Liver (tissue), 7 donors: ENCODE measurements at regions not wholly inside any gene's neighbourhood (a gene's known extent, or its start where the extent isn't known, plus 50 kb on each side); places are given as distances from the start of the nearest gene placed in this dataset.

Source experiments
- DNase-seq: peaks from one replicate; pipeline ENCODE4 v3.0.0-alpha.2; 2017; ENCODE audit warnings: low spot score
- H3K27ac ChIP-seq, 2 donors: one replicate each; pipeline ENCODE4 v1.7.0; 2013; ENCODE audit warnings: inconsistent platforms in 2 of 2, low read length in 2 of 2, control low read depth in 1 of 2, low read depth in 1 of 2, mild to moderate bottlenecking in 1 of 2
- H3K27me3 ChIP-seq, 4 donors: one replicate each; pipeline versions ENCODE4 v1.6.1 to v1.7.0; 2013; ENCODE audit warnings: low read length in 3 of 4, inconsistent platforms in 1 of 4, mild to moderate bottlenecking in 1 of 4, moderate library complexity in 1 of 4; ENCODE audit not compliant: control insufficient read depth in 4 of 4, insufficient read depth in 4 of 4
- H3K36me3 ChIP-seq, 4 donors: one replicate each; pipeline versions ENCODE4 v1.6.1 to v1.7.0; 2013; ENCODE audit warnings: low read length in 3 of 4, mild to moderate bottlenecking in 3 of 4, low read depth in 1 of 4, moderate library complexity in 1 of 4; ENCODE audit not compliant: control insufficient read depth in 4 of 4, insufficient read depth in 3 of 4
- H3K4me1 ChIP-seq, 4 donors: one replicate each; pipeline versions ENCODE4 v1.6.1 to v1.7.0; 2013; ENCODE audit warnings: low read length in 3 of 4, mild to moderate bottlenecking in 3 of 4, moderate library complexity in 1 of 4; ENCODE audit not compliant: control insufficient read depth in 4 of 4, insufficient read depth in 4 of 4
- H3K4me3 ChIP-seq, 3 donors: one replicate each; pipeline versions ENCODE4 v1.6.1 to v1.7.0; 2013; ENCODE audit warnings: low read length in 3 of 3, control low read depth in 1 of 3, low read depth in 1 of 3, mild to moderate bottlenecking in 1 of 3
- H3K9ac ChIP-seq, 2 donors: one replicate each; pipeline ENCODE4 v1.7.0; 2013; ENCODE audit warnings: low read length in 2 of 2, mild to moderate bottlenecking in 2 of 2, moderate library complexity in 2 of 2, control low read depth in 1 of 2, low read depth in 1 of 2
- H3K9me3 ChIP-seq, 4 donors: one replicate each; pipeline versions ENCODE4 v1.6.1 to v1.7.0; 2013; ENCODE audit warnings: low read length in 3 of 4; ENCODE audit not compliant: control insufficient read depth in 4 of 4
- EGR1 ChIP-seq, 2 donors: IDR thresholded peaks; 2 replicates each; pipeline ENCODE4 v1.6.1; 2016 to 2018; ENCODE audit warnings: antibody characterized with exemption in 2 of 2, low read depth in 2 of 2
- FOXA1 ChIP-seq: IDR thresholded peaks from 2 replicates; pipeline ENCODE4 v1.6.1; 2016; ENCODE audit warnings: antibody characterized with exemption
- GABPA ChIP-seq, 2 donors: IDR thresholded peaks in 1 of 2; conservative IDR thresholded peaks in 1 of 2; 2 replicates each; pipeline ENCODE4 v1.6.1; 2016; ENCODE audit warnings: antibody characterized with exemption in 2 of 2, mild to moderate bottlenecking in 1 of 2, moderate library complexity in 1 of 2
- HNF4G ChIP-seq: IDR thresholded peaks from 2 replicates; pipeline ENCODE4 v1.6.1; 2016; ENCODE audit warnings: antibody characterized with exemption
- JUND ChIP-seq, 2 donors: IDR thresholded peaks; 2 replicates each; pipeline ENCODE4 v1.6.1; 2016; ENCODE audit warnings: antibody characterized with exemption in 2 of 2
- NR2F2 ChIP-seq: IDR thresholded peaks from 2 replicates; pipeline ENCODE4 v1.6.1; 2016; ENCODE audit warnings: antibody characterized with exemption
- RAD21 ChIP-seq, 2 donors: IDR thresholded peaks; 2 replicates each; pipeline ENCODE4 v1.6.1; 2016; ENCODE audit warnings: antibody characterized with exemption in 2 of 2, mild to moderate bottlenecking in 2 of 2
- REST ChIP-seq: IDR thresholded peaks from 2 replicates; pipeline ENCODE4 v1.6.1; 2016; ENCODE audit warnings: antibody characterized with exemption, mild to moderate bottlenecking
- RXRA ChIP-seq, 2 donors: IDR thresholded peaks; 2 replicates each; pipeline ENCODE4 v1.6.1; 2017 to 2018; ENCODE audit warnings: antibody characterized with exemption in 2 of 2, mild to moderate bottlenecking in 1 of 2
- TAF1 ChIP-seq: conservative IDR thresholded peaks from 2 replicates; pipeline ENCODE4 v1.6.1; 2016; ENCODE audit warnings: antibody characterized with exemption, mild to moderate bottlenecking
- YY1 ChIP-seq: IDR thresholded peaks from 2 replicates; pipeline ENCODE4 v1.6.1; 2016; ENCODE audit warnings: antibody characterized with exemption, mild to moderate bottlenecking
- ZBTB33 ChIP-seq: IDR thresholded peaks from 2 replicates; pipeline ENCODE4 v1.6.1; 2016; ENCODE audit warnings: antibody characterized with exemption
- WGBS: extraction: QIAGEN DNeasy Blood & Tissue Kit; methylation state at CpG from one replicate; pipeline ENCODE4 v1.1.7; 2013; 5-methylcytosine and 5-hydroxymethylcytosine counted together
- donor health status: healthy.
- donor health status: healthy.
- donor health status: healthy.
- donor health status: healthy.

- WGBS: 33% methylated on average over 5 of the region's 5 CpGs
- Histone ChIP-seq H3K27ac (no peak overlapping the region), H3K27me3 (no peaks in the 10 kb centered on the region), H3K4me3 (no peak overlapping the region), H3K9ac (no peak overlapping the region), H3K4me1 (no peaks in the 10 kb centered on the region), H3K9me3 (no peaks in the 10 kb centered on the region), H3K36me3 (no peaks in the 10 kb centered on the region)
- DNase-seq: no peak
- no peak for TF ChIP-seq TAF1
- TF ChIP-seq JUND (IDR thresholded peaks at IDR 0.05): no peak
- TF ChIP-seq RAD21 (IDR thresholded peaks at IDR 0.05): no peak
These were observed 368.1 kb downstream of the TLE4 start for GRCh38 chr9:79939819-79940218.

- Histone ChIP-seq H3K27ac (no peak overlapping the region), H3K36me3 (no peaks in the 10 kb centered on the region), H3K27me3 (no peaks in the 10 kb centered on the region), H3K4me1 (no peaks in the 10 kb centered on the region), H3K4me3 (no peak overlapping the region), H3K9me3 (no peaks in the 10 kb centered on the region), H3K9ac (no peak overlapping the region)
- TF ChIP-seq FOXA1: no peak
- TF ChIP-seq RXRA (IDR thresholded peaks at IDR 0.05): no peak
- no peak for TF ChIP-seq GABPA (IDR thresholded peaks at IDR 0.05 in 1 of 2, conservative IDR thresholded peaks at IDR 0.05 in 1 of 2)
- no peak for DNase-seq
- 77% methylated on average over 4 of the region's 4 CpGs for WGBS
These were observed 364.6 kb downstream of the TLE4 start for GRCh38 chr9:79936336-79936735.

- Histone ChIP-seq H3K36me3 (no peaks in the 10 kb centered on the region), H3K9me3 (no peaks in the 10 kb centered on the region), H3K4me1 (no peaks in the 10 kb centered on the region), H3K27me3 (peaks cover 0 to 3% (median 0%) of the 10 kb centered on the region in 4 donors), H3K9ac (no peak overlapping the region), H3K4me3 (no peak overlapping the region), H3K27ac (no peak overlapping the region)
- WGBS: 78% methylated on average over 4 of the region's 4 CpGs
- no peak for TF ChIP-seq NR2F2
- no peak for TF ChIP-seq RAD21 (IDR thresholded peaks at IDR 0.05)
- TF ChIP-seq REST: no peak
- TF ChIP-seq EGR1 (IDR thresholded peaks at IDR 0.05; ENCODE audit: low read depth in 2 of 2): no peak
- no peak for TF ChIP-seq ZBTB33
- TF ChIP-seq YY1: no peak
- no peak for TF ChIP-seq HNF4G
- TF ChIP-seq TAF1: no peak
- no peak for TF ChIP-seq RXRA (IDR thresholded peaks at IDR 0.05)
- DNase-seq: no peak
These were observed 357.5 kb downstream of the TLE4 start for GRCh38 chr9:79929285-79929684.
